H1 (cell line): ENCODE measurements at regions not wholly inside any gene's neighbourhood (a gene's known extent, or its start where the extent isn't known, plus 50 kb on each side); places are given as distances from the start of the nearest gene placed in this dataset.

Experiments used
- CTCF ChIA-PET: fragments of 300-600 bp; sonication (Branson Sonifier 250); formaldehyde crosslinking; loops from one replicate; lab custom pipeline; 2021; ENCODE audit not compliant: partially characterized antibody; lab: Charles Lee
- POLR2A ChIA-PET: fragments of 300-600 bp; sonication (Branson Sonifier 250); formaldehyde crosslinking; loops from one replicate; lab custom pipeline; 2021; ENCODE audit warnings: inconsistent platforms; ENCODE audit not compliant: partially characterized antibody; lab: Charles Lee
- DNase-seq, 2 experiments: peaks; one replicate each; pipeline versions ENCODE4 v3.0.0 to v3.0.0-alpha.2; 2010 to 2022; ENCODE audit warnings: low spot score in 2 of 2, low read depth in 1 of 2, mixed read lengths in 1 of 2
- FAIRE-seq: peaks from 2 replicates; lab custom pipeline; 2011; peaks lifted over from hg19 to GRCh38; lab: Jason Lieb, UNC
- H2AFZ ChIP-seq: 2 replicates; pipeline ENCODE4 v1.8.1; 2012; ENCODE audit warnings: low read length, inconsistent platforms
- H2AK5ac ChIP-seq: 2 replicates; pipeline ENCODE4 v1.6.1; 2013; ENCODE audit warnings: low read depth, low read length
- H2BK120ac ChIP-seq: replicated peaks from 2 replicates; pipeline ENCODE3; 2013; ENCODE audit warnings: low read depth, low read length, inconsistent platforms
- H2BK12ac ChIP-seq: 2 replicates; pipeline ENCODE4 v1.6.1; 2013; ENCODE audit warnings: low read depth, low read length
- H2BK15ac ChIP-seq: 2 replicates; pipeline ENCODE4 v1.6.1; 2013; ENCODE audit warnings: low read length
- H2BK20ac ChIP-seq: 2 replicates; pipeline ENCODE4 v1.6.1; 2013; ENCODE audit warnings: low read length
- H2BK5ac ChIP-seq: 2 replicates; pipeline ENCODE4 v1.6.1; 2013; ENCODE audit warnings: low read depth, low read length
- H3K14ac ChIP-seq: 2 replicates; pipeline ENCODE4 v1.6.1; 2013; ENCODE audit warnings: inconsistent platforms; ENCODE audit not compliant: insufficient read length
- H3K18ac ChIP-seq: 2 replicates; pipeline ENCODE4 v1.6.1; 2013; ENCODE audit warnings: low read length; ENCODE audit errors: extremely low read depth
- H3K23ac ChIP-seq: 2 replicates; pipeline ENCODE4 v1.6.1; 2013; ENCODE audit warnings: inconsistent platforms; ENCODE audit not compliant: insufficient read length
- H3K23me2 ChIP-seq: 2 replicates; pipeline ENCODE4 v1.6.1; 2013; ENCODE audit warnings: low read depth, low read length
- H3K27ac ChIP-seq: 2 replicates; pipeline ENCODE4 v1.6.1; 2011; ENCODE audit warnings: low read depth, low read length, inconsistent platforms
- H3K27me3 ChIP-seq, 4 experiments: replicated peaks in 1 of 4; 1 replicate in 1 of 4; 2 replicates in 3 of 4; pipeline versions ENCODE4 v1.6.1 to v1.8.1; 2011 to 2013; ENCODE audit warnings: low read length in 3 of 4, mild to moderate bottlenecking in 3 of 4, inconsistent platforms in 2 of 4, mixed read lengths in 2 of 4, moderate library complexity in 1 of 4; ENCODE audit not compliant: control insufficient read depth in 3 of 4, insufficient read depth in 3 of 4; ENCODE audit errors: extremely low read depth in 1 of 4
- H3K36me3 ChIP-seq, 4 experiments: 2 replicates each; pipeline versions ENCODE4 v1.6.1 to v1.8.1; 2011 to 2013; ENCODE audit warnings: mild to moderate bottlenecking in 4 of 4, low read length in 3 of 4, moderate library complexity in 2 of 4, control low read depth in 1 of 4, inconsistent platforms in 1 of 4; ENCODE audit not compliant: insufficient read depth in 4 of 4, control insufficient read depth in 2 of 4
- H3K4ac ChIP-seq: replicated peaks from 2 replicates; pipeline ENCODE3; 2013; ENCODE audit warnings: low read length, low read depth, mixed read lengths, inconsistent platforms; ENCODE audit not compliant: insufficient read length
- H3K4me1 ChIP-seq, 4 experiments: replicated peaks in 1 of 4; 1 replicate in 1 of 4; 2 replicates in 3 of 4; pipeline versions ENCODE4 v1.6.1 to v1.8.1; 2011 to 2013; ENCODE audit warnings: low read length in 3 of 4, inconsistent platforms in 2 of 4, mixed read lengths in 1 of 4; ENCODE audit not compliant: insufficient read depth in 4 of 4, control insufficient read depth in 3 of 4
- H3K4me2 ChIP-seq, 2 experiments: 2 replicates each; pipeline versions ENCODE4 v1.6.1 to v1.8.1; 2011 to 2013; ENCODE audit warnings: low read depth in 2 of 2, low read length in 2 of 2, control low read depth in 1 of 2, inconsistent platforms in 1 of 2, mild to moderate bottlenecking in 1 of 2; ENCODE audit not compliant: insufficient read depth in 1 of 2
- H3K4me3 ChIP-seq, 4 experiments: fragments of 200-600, 300-600 bp in 1 of 4; sonication (generic), shearing (Covaris generic), sonication (Bioruptor Twin) in 1 of 4; 2 replicates each; pipeline versions ENCODE4 v1.5.1 to v1.8.1; 2011 to 2016; ENCODE audit warnings: low read length in 4 of 4, low read depth in 3 of 4, control low read depth in 2 of 4, inconsistent platforms in 2 of 4, mild to moderate bottlenecking in 2 of 4, mixed read lengths in 1 of 4, moderate library complexity in 1 of 4; ENCODE audit not compliant: insufficient read depth in 2 of 4; ENCODE audit errors: extremely low read depth in 1 of 4
- H3K56ac ChIP-seq: replicated peaks from 2 replicates; pipeline ENCODE3; 2013; ENCODE audit warnings: low read depth, mild to moderate bottlenecking, mixed read lengths, low read length, inconsistent platforms; ENCODE audit not compliant: insufficient read length
- H3K79me1 ChIP-seq: 2 replicates; pipeline ENCODE4 v1.6.1; 2013; ENCODE audit warnings: low read depth, low read length, control low read depth
- H3K79me2 ChIP-seq, 2 experiments: 2 replicates each; pipeline versions ENCODE4 v1.6.1 to v1.8.1; 2012 to 2013; ENCODE audit warnings: low read length in 2 of 2, mild to moderate bottlenecking in 2 of 2, inconsistent platforms in 1 of 2; ENCODE audit not compliant: insufficient read depth in 2 of 2, control insufficient read depth in 1 of 2
- H3K9ac ChIP-seq, 4 experiments: replicated peaks in 1 of 4; 1 replicate in 1 of 4; 2 replicates in 3 of 4; pipeline versions ENCODE4 v1.6.1 to v1.8.1; 2011 to 2013; ENCODE audit warnings: low read depth in 3 of 4, low read length in 3 of 4, control low read depth in 2 of 4, mild to moderate bottlenecking in 2 of 4, moderate library complexity in 2 of 4, inconsistent platforms in 1 of 4; ENCODE audit errors: extremely low read depth in 1 of 4
- H3K9me3 ChIP-seq, 2 experiments: 2 replicates each; pipeline versions ENCODE4 v1.6.1 to v1.8.1; 2012 to 2013; ENCODE audit warnings: mild to moderate bottlenecking in 2 of 2, moderate library complexity in 2 of 2, control low read depth in 1 of 2, inconsistent platforms in 1 of 2, low read depth in 1 of 2, low read length in 1 of 2, mixed read lengths in 1 of 2; ENCODE audit not compliant: insufficient read depth in 2 of 2
- H4K20me1 ChIP-seq, 2 experiments: replicated peaks in 1 of 2; 2 replicates each; pipeline versions ENCODE3 to v1.8.1; 2011 to 2013; ENCODE audit warnings: inconsistent platforms in 2 of 2, low read length in 2 of 2, mild to moderate bottlenecking in 1 of 2; ENCODE audit not compliant: insufficient read depth in 2 of 2, control insufficient read depth in 1 of 2
- H4K5ac ChIP-seq: 2 replicates; pipeline ENCODE4 v1.6.1; 2013; ENCODE audit warnings: low read length, low read depth, mixed read lengths, inconsistent platforms; ENCODE audit not compliant: insufficient read length
- H4K8ac ChIP-seq: 2 replicates; pipeline ENCODE4 v1.8.0; 2013; ENCODE audit warnings: mild to moderate bottlenecking, moderate library complexity, low read length, inconsistent platforms; ENCODE audit not compliant: insufficient read depth; ENCODE audit errors: extremely low read depth
- H4K91ac ChIP-seq: replicated peaks from 2 replicates; pipeline ENCODE3; 2013; ENCODE audit warnings: low read length, mixed read lengths, inconsistent platforms; ENCODE audit not compliant: insufficient read length
- BCL11A ChIP-seq, 2 experiments: IDR thresholded peaks; one replicate each; pipeline ENCODE4 v1.6.1; 2011; ENCODE audit warnings: low read depth in 2 of 2, low read length in 2 of 2, mild to moderate bottlenecking in 2 of 2
- CHD2 ChIP-seq: IDR thresholded peaks from 2 replicates; pipeline ENCODE4 v1.6.1; 2012; ENCODE audit warnings: low read length, improper control_type of control experiment
- CREB1 ChIP-seq: IDR thresholded peaks from 2 replicates; pipeline ENCODE4 v1.6.1; 2012; ENCODE audit warnings: inconsistent platforms
- JUN ChIP-seq: IDR thresholded peaks from 2 replicates; pipeline ENCODE4 v1.6.1; 2011; ENCODE audit warnings: low read depth, mild to moderate bottlenecking, improper control_type of control experiment, low read length
- JUND ChIP-seq: IDR thresholded peaks from 2 replicates; pipeline ENCODE4 v1.6.1; 2011; ENCODE audit warnings: mild to moderate bottlenecking, improper control_type of control experiment, low read length
- POLR2A ChIP-seq, 2 experiments: IDR thresholded peaks; 1 replicate in 1 of 2; 2 replicates in 1 of 2; pipeline ENCODE4 v1.6.1; 2011; ENCODE audit warnings: low read depth in 2 of 2, low read length in 2 of 2, mild to moderate bottlenecking in 2 of 2; ENCODE audit errors: control extremely low read depth in 1 of 2
- POU5F1 ChIP-seq: IDR thresholded peaks from 2 replicates; pipeline ENCODE4 v1.6.1; 2011; ENCODE audit warnings: low read depth, mild to moderate bottlenecking, low read length, moderate library complexity
- WGBS, 2 experiments: shearing (Covaris generic) in 1 of 2; methylation state at CpG; one replicate each; pipeline versions ENCODE4 v1.1.6 to v1.1.7; 2013 to 2015; ENCODE audit warnings: low lambda C conversion rate in 2 of 2, mixed read lengths in 2 of 2, inconsistent platforms in 1 of 2, low coverage in 1 of 2, missing lambda C conversion rate in 1 of 2; ENCODE audit not compliant: insufficient replicate concordance in 2 of 2, insufficient coverage in 1 of 2, insufficient read length in 1 of 2; ENCODE audit errors: extremely low coverage in 1 of 2, missing lambda C conversion rate in 1 of 2; 5-methylcytosine and 5-hydroxymethylcytosine counted together
- TF ChIP-seq, protein P1 (sequence below): IDR thresholded peaks from 2 replicates; pipeline ENCODE4 v1.6.1; 2012; ENCODE audit warnings: inconsistent platforms
- TF ChIP-seq, protein P2 (sequence below), 3 experiments: IDR thresholded peaks; 1 replicate in 2 of 3; 2 replicates in 1 of 3; pipeline versions ENCODE4 v1.5.1 to v1.6.1; 2011; ENCODE audit warnings: low read length in 3 of 3, mild to moderate bottlenecking in 3 of 3, inconsistent platforms in 2 of 3, low read depth in 1 of 3, moderate library complexity in 1 of 3; ENCODE audit not compliant: insufficient read depth in 1 of 3; ENCODE audit errors: control extremely low read depth in 1 of 3

DNA sequence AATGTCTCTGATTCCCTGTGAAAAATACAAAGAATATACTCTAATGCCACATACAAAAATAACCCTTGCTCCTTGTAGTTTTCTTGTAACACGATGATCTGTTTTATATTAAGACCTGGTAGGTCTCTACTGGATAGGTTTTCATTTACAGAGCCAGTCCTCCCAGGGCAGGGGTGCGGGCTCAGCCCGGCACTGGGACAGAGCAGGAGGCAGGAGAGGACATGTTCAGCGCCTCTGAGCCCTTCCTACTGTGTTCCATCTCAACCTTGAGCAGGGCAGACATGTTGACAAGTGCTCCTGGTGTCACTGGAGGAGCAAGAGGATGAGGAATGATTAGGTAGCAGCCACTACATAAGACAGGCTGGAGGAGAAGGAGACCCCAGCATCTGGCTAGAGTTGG, 335.5 kb downstream of the INSIG2 start:
- Histone ChIP-seq H4K8ac (no peak overlapping the region), H3K4me1 (no peaks in the 10 kb centered on the region), H2BK15ac (no peak overlapping the region), H3K36me3 (no peaks in the 10 kb centered on the region), H3K9ac (no peak overlapping the region), H3K18ac (no peak overlapping the region), H3K4me3 (no peak overlapping the region), H2BK120ac (no peak overlapping the region), H3K4me2 (no peak overlapping the region), H2AFZ (no peak overlapping the region), H4K91ac (no peak overlapping the region), H2BK12ac (no peak overlapping the region), H3K56ac (no peak overlapping the region), H3K27ac (no peak overlapping the region), H3K23ac (no peak overlapping the region), H3K79me1 (no peaks in the 10 kb centered on the region), H3K4ac (no peak overlapping the region), H2BK5ac (no peak overlapping the region), H4K5ac (no peak overlapping the region), H3K14ac (no peak overlapping the region), H3K27me3 (no peaks in the 10 kb centered on the region), H2BK20ac (no peak overlapping the region), H3K79me2 (no peaks in the 10 kb centered on the region), H4K20me1 (no peaks in the 10 kb centered on the region), H3K23me2 (no peaks in the 10 kb centered on the region), H2AK5ac (no peak overlapping the region), H3K9me3 (peaks cover 11 to 15% of the 10 kb centered on the region in 2 experiments; a peak in 3 of 4 replicates)
- TF ChIP-seq BCL11A (IDR thresholded peaks at IDR 0.05; ENCODE audit: low read depth in 2 of 2, low read length in 2 of 2) (no peak), JUN (no peak), JUND (no peak), POU5F1 (no peak), CHD2 (no peak), CREB1 (no peak), POLR2A (IDR thresholded peaks at IDR 0.05; ENCODE audit: control extremely low read depth in 1 of 2, low read depth in 2 of 2, low read length in 2 of 2) (no peak)
- TF ChIP-seq, protein P1, sequence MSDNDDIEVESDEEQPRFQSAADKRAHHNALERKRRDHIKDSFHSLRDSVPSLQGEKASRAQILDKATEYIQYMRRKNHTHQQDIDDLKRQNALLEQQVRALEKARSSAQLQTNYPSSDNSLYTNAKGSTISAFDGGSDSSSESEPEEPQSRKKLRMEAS = no peak
- TF ChIP-seq, protein P2, sequence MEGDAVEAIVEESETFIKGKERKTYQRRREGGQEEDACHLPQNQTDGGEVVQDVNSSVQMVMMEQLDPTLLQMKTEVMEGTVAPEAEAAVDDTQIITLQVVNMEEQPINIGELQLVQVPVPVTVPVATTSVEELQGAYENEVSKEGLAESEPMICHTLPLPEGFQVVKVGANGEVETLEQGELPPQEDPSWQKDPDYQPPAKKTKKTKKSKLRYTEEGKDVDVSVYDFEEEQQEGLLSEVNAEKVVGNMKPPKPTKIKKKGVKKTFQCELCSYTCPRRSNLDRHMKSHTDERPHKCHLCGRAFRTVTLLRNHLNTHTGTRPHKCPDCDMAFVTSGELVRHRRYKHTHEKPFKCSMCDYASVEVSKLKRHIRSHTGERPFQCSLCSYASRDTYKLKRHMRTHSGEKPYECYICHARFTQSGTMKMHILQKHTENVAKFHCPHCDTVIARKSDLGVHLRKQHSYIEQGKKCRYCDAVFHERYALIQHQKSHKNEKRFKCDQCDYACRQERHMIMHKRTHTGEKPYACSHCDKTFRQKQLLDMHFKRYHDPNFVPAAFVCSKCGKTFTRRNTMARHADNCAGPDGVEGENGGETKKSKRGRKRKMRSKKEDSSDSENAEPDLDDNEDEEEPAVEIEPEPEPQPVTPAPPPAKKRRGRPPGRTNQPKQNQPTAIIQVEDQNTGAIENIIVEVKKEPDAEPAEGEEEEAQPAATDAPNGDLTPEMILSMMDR (IDR thresholded peaks at IDR 0.05; ENCODE audit: control extremely low read depth in 1 of 3, insufficient read depth in 1 of 3, low read depth in 1 of 3, low read length in 3 of 3) = no peak
- POLR2A ChIA-PET = no interaction called here
- CTCF ChIA-PET = no interaction called here
- FAIRE-seq (no peak), DNase-seq (no peak)
- 87% methylated on average over 4 of the region's 4 CpGs; no CpG with 5 or more reads in 1 of the 2 experiments for WGBS, 2 experiments
